22Rv1 (cell line): ENCODE measurements at regions not wholly inside any gene's neighbourhood (a gene's known extent, or its start where the extent isn't known, plus 50 kb on each side); places are given as distances from the start of the nearest gene placed in this dataset.

ENCODE experiments used
- ZFX ChIP-seq: fragments of 450-650 bp; IDR thresholded peaks from 2 replicates; pipeline ENCODE4 v1.6.1; 2017; ENCODE audit warnings: antibody characterized with exemption, borderline replicate concordance
- TF ChIP-seq, protein P1 (sequence below): fragments of 450-650 bp; IDR thresholded peaks from 2 replicates; pipeline ENCODE4 v1.5.1; 2017; ENCODE audit warnings: mild to moderate bottlenecking

DNA sequence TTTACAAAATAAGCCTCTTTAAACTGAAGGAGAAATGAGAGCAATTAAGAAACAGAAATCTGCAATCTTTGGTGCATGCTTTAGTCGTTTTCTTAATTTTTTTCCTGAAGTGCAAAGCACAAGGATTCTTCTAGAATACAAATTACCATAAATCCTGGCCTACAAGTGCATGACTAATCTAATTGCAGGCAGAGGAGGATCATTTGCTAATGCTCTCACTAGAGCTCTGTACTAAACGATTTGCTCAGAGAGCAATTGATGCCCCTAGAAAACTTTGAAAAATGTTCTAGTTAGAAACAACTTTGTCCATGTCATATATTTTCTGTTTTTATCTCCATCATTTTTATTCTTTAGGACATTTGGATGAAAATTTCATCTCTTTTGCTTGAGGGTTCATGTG is 193.2 kb downstream of the POU4F1 start:
- TF ChIP-seq, protein P1, sequence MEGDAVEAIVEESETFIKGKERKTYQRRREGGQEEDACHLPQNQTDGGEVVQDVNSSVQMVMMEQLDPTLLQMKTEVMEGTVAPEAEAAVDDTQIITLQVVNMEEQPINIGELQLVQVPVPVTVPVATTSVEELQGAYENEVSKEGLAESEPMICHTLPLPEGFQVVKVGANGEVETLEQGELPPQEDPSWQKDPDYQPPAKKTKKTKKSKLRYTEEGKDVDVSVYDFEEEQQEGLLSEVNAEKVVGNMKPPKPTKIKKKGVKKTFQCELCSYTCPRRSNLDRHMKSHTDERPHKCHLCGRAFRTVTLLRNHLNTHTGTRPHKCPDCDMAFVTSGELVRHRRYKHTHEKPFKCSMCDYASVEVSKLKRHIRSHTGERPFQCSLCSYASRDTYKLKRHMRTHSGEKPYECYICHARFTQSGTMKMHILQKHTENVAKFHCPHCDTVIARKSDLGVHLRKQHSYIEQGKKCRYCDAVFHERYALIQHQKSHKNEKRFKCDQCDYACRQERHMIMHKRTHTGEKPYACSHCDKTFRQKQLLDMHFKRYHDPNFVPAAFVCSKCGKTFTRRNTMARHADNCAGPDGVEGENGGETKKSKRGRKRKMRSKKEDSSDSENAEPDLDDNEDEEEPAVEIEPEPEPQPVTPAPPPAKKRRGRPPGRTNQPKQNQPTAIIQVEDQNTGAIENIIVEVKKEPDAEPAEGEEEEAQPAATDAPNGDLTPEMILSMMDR: no peak
- no peak for TF ChIP-seq ZFX
